MM.1S (cell line): ENCODE measurements at regions not wholly inside any gene's neighbourhood (a gene's known extent, or its start where the extent isn't known, plus 50 kb on each side); places are given as distances from the start of the nearest gene placed in this dataset.

ENCODE experiments used
- DNase-seq: peaks from one replicate; pipeline ENCODE4 v3.0.0-alpha.2; 2015
- H2AFZ ChIP-seq: fragments of 300-600 bp; sonication (generic); 2 replicates; pipeline ENCODE4 v1.6.0; 2016; ENCODE audit warnings: antibody characterized with exemption, low read length
- H3F3A ChIP-seq: fragments of 300-600 bp; sonication (generic); 2 replicates; pipeline ENCODE4 v1.6.1; 2016; ENCODE audit warnings: mild to moderate bottlenecking, antibody characterized with exemption, low read length, moderate library complexity, mixed read lengths; ENCODE audit not compliant: insufficient read depth
- H3K27ac ChIP-seq: fragments of 300-600 bp; sonication (generic); 2 replicates; pipeline ENCODE4 v1.5.1; 2016; ENCODE audit warnings: mild to moderate bottlenecking, low read length
- H3K27me3 ChIP-seq: fragments of 300-600 bp; sonication (generic); replicated peaks from 2 replicates; pipeline ENCODE4 v1.6.0; 2016; ENCODE audit warnings: low read length; ENCODE audit not compliant: insufficient read depth
- H3K36me3 ChIP-seq: fragments of 300-600 bp; sonication (generic); replicated peaks from 2 replicates; pipeline ENCODE4 v1.6.1; 2016; ENCODE audit warnings: mild to moderate bottlenecking, low read length, mixed read lengths; ENCODE audit not compliant: insufficient read depth
- H3K4me1 ChIP-seq: fragments of 300-600 bp; sonication (generic); 2 replicates; pipeline ENCODE4 v1.6.1; 2016; ENCODE audit warnings: low read length, mixed read lengths
- H3K4me2 ChIP-seq: fragments of 300-600 bp; sonication (generic); 2 replicates; pipeline ENCODE4 v1.6.0; 2016; ENCODE audit warnings: low read depth, low read length
- H3K4me3 ChIP-seq: fragments of 300-600 bp; sonication (generic); 2 replicates; pipeline ENCODE4 v1.5.1; 2016; ENCODE audit warnings: low read length, mixed read lengths
- H3K79me2 ChIP-seq: fragments of 300-600 bp; sonication (generic); 2 replicates; pipeline ENCODE4 v1.6.1; 2016; ENCODE audit warnings: mixed run types, low read length, mixed read lengths
- H3K9ac ChIP-seq: fragments of 300-600 bp; sonication (generic); 2 replicates; pipeline ENCODE4 v1.6.1; 2016; ENCODE audit warnings: low read length, mixed read lengths
- H3K9me2 ChIP-seq: fragments of 300-600 bp; sonication (generic); replicated peaks from 2 replicates; pipeline ENCODE4 v1.6.1; 2016; ENCODE audit warnings: mild to moderate bottlenecking, low read length, mixed read lengths; ENCODE audit not compliant: insufficient read depth
- H3K9me3 ChIP-seq: fragments of 300-600 bp; sonication (generic); replicated peaks from 2 replicates; pipeline ENCODE4 v1.6.1; 2016; ENCODE audit warnings: mild to moderate bottlenecking, low read length, mixed read lengths; ENCODE audit not compliant: insufficient read depth
- H4K20me1 ChIP-seq: fragments of 300-600 bp; sonication (generic); 2 replicates; pipeline ENCODE4 v1.6.1; 2016; ENCODE audit warnings: mild to moderate bottlenecking, low read length, moderate library complexity, mixed read lengths; ENCODE audit not compliant: insufficient read depth
- CTCF ChIP-seq: fragments of 300-600 bp; sonication (generic); IDR thresholded peaks from 2 replicates; pipeline ENCODE4 v1.5.1; 2016; ENCODE audit warnings: antibody characterized with exemption, low read length, mixed read lengths
- EZH2 ChIP-seq: fragments of 300-600 bp; sonication (generic); optimal IDR thresholded peaks from 2 replicates; pipeline ENCODE3; 2017; ENCODE audit warnings: low read depth, mild to moderate bottlenecking, antibody characterized with exemption, low read length, mixed read lengths
- EZH2phosphoT487 ChIP-seq: fragments of 300-600 bp; sonication (generic); IDR thresholded peaks from 2 replicates; pipeline ENCODE4 v1.6.1; 2018; ENCODE audit warnings: antibody characterized with exemption, low read length

GRCh38 chr20:30610029-30610693, 647.3 kb upstream of the DEFB115 start:
- Histone ChIP-seq H3K79me2 (no peaks in the 10 kb centered on the region), H3K27ac (no peak overlapping the region), H4K20me1 (no peaks in the 10 kb centered on the region), H3K4me1 (no peaks in the 10 kb centered on the region), H3F3A (no peaks in the 10 kb centered on the region), H3K9me2 (no peaks in the 10 kb centered on the region), H3K4me2 (no peak overlapping the region), H3K36me3 (no peaks in the 10 kb centered on the region), H3K27me3 (no peaks in the 10 kb centered on the region), H3K9me3 (no peaks in the 10 kb centered on the region), H3K4me3 (no peak overlapping the region), H3K9ac (no peak overlapping the region), H2AFZ (no peak overlapping the region)
- TF ChIP-seq EZH2phosphoT487 (no peak), EZH2 (no peak), CTCF (no peak)
- DNase-seq = no peak

DNA sequence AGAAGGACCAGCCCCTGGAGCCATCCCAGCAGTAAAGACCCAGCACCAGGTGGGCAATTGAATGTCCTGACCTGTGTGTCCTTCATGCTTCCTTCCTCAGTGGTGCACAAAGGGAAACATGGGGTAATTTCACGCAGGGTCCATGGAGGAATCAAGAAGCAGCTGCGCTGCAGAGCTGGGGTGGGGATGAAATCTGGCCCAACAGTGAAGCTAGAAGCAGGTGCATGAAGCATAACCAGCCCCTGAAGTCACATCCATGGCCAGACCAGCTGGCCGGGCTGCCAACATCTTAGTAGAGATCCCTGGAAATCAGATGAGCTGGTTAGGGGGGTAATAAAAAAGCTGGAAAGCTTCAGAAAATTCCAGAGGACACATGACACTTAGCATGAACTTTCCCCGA, 646.7 kb upstream of the DEFB115 start:
- no peaks in the 10 kb centered on the region for H3F3A ChIP-seq

DNA sequence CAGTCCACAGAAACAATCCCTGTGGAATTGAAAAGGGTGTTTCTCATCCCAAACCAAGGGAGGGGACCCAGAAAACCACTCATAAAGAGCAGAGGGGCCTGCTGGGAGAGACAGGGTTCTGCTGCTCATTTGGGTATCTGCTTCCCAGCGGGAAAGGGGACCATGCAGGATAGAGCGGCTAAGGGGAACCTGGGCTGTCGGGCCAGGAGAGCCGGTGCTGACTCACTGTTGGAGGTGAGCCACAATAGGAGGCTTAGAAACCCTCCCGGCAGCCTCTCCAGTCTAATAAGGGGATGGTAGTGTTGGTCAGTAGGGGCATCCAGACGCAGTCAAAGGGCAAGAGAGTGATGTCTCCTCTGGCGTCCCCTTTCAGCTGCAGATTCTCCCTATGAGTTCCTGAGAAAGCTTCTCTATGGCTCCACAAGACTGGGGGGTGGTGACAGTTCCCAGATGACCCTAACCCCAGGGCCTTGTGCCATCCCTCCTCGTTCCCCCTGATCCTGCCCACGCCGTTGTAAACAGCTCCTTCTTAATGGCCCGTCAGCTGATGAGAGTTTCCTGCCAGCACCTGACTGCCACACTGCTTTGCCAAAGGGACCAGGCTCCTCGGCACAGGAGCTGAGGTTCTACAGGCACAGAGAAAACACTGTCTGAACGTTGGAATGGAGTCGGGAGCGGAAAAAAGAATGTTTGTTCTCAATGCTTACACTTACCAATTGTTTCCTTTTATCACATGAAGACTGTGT, 646.1 kb upstream of the DEFB115 start:
- Histone ChIP-seq H3K79me2 (no peaks in the 10 kb centered on the region), H3K36me3 (no peaks in the 10 kb centered on the region), H3F3A (no peaks in the 10 kb centered on the region), H2AFZ (no peak overlapping the region), H3K27me3 (no peaks in the 10 kb centered on the region), H3K4me2 (no peak overlapping the region), H3K9me2 (no peaks in the 10 kb centered on the region), H4K20me1 (no peaks in the 10 kb centered on the region), H3K9me3 (no peaks in the 10 kb centered on the region), H3K27ac (no peak overlapping the region), H3K9ac (no peak overlapping the region), H3K4me1 (no peaks in the 10 kb centered on the region), H3K4me3 (no peak overlapping the region)
- DNase-seq = no peak
- TF ChIP-seq CTCF (no peak), EZH2 (no peak), EZH2phosphoT487 (no peak)

More for the DNA sequence above, 646.7 kb upstream of the DEFB115 start:
- Histone ChIP-seq H3K4me1 (no peaks in the 10 kb centered on the region), H3K27ac (no peak overlapping the region), H3K79me2 (no peaks in the 10 kb centered on the region), H3K4me3 (no peak overlapping the region), H3K9me2 (no peaks in the 10 kb centered on the region), H3K4me2 (no peak overlapping the region), H3K27me3 (no peaks in the 10 kb centered on the region), H3K36me3 (no peaks in the 10 kb centered on the region), H4K20me1 (no peaks in the 10 kb centered on the region), H3K9ac (no peak overlapping the region), H2AFZ (no peak overlapping the region), H3K9me3 (no peaks in the 10 kb centered on the region)
- DNase-seq = no peak
- TF ChIP-seq EZH2 (no peak), EZH2phosphoT487 (no peak), CTCF (no peak)
